ENCODE measurements at regions not wholly inside any gene's neighbourhood (a gene's known extent, or its start where the extent isn't known, plus 50 kb on each side); places are given as distances from the start of the nearest gene placed in this dataset.

DNA sequence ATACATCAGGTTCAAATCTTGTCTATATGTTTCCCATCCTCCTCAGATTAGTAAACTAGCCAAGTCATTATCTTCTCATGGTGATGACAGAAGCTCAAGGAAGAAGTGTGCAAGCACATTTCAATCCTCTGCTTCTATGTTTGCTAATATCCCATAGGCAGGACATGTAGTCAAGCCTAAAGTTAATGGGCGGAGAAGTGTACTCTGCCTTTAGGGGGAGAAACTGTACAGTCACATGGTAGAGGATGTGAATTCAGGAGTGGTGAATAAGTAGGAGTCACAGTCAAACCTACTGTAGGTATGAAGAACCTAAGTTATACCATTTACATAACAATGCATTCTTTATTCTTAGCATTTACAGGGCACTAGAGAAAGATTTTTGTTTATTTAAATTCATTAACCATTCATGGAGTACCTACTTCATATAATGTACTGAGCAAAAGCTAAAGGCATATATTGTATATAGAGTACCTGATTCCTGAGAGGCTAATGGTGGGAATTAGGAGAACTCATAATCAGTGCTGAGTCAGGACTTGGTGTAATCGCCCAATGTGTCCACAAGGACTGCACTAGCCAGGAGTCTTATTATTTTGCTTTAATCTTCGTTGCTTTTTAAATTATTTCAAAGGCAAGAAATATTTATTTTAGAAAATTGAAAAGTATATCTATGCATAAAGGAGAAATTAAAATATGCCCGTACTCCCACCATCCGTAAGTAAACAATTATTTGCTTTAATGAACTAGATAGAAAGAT, 394.3 kb upstream of the ETAA1 start:
- no peaks in the 10 kb centered on the region for H3K4me1 ChIP-seq
- no peaks in the 10 kb centered on the region for H3K36me3 ChIP-seq
- no peaks in the 10 kb centered on the region for H4K20me1 ChIP-seq
- no peak overlapping the region for H3K27ac ChIP-seq
- H3K27me3 ChIP-seq = no peaks in the 10 kb centered on the region
- no peak overlapping the region for H3K9ac ChIP-seq
- TF ChIP-seq Cebpa-rat (IDR thresholded peaks at IDR 0.05) = no peak
- H3K4me3 ChIP-seq = no peak overlapping the region
- no peaks in the 10 kb centered on the region for H3K9me3 ChIP-seq (replicated peaks in 1 of 11)
- no peak overlapping the region for H3K4me2 ChIP-seq

DNA sequence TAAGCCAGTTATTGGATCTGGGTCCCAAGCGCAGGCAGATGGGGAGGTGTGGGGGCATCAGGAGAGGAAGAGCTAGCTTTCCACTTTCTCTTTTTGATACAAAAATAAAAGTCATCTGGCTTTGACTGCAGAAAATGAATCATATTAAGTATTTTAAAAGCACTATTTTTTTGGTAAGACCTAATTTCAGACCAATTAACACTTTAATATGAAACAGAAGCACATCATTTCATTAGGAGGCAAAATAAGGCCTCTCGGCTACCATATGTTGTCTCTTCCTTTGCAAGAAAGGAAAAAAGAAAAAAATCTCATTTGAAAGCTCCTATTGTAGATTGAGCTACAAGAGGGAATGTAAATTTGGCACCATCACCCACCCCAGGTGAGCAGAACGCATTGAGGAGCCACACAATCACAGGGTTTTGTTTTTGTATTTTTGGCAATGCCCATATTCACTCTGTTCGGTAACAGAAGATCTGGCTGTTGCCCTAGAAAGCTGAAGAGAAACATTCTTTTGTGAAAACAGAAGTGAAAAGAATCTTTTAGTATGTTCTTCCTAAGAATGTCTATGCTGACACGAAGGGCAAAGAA, 390.7 kb upstream of the ETAA1 start:
- Histone ChIP-seq H3K4me3 (no peak overlapping the region), H3K4me2 (no peak overlapping the region), H3K27me3 (no peaks in the 10 kb centered on the region), H3K9ac (no peak overlapping the region), H4K20me1 (no peaks in the 10 kb centered on the region), H3K27ac (no peak overlapping the region), H3K4me1 (no peaks in the 10 kb centered on the region), H3K9me3 (replicated peaks in 1 of 11) (no peaks in the 10 kb centered on the region), H3K36me3 (no peaks in the 10 kb centered on the region)
- TF ChIP-seq Cebpa-rat (IDR thresholded peaks at IDR 0.05) = no peak

DNA sequence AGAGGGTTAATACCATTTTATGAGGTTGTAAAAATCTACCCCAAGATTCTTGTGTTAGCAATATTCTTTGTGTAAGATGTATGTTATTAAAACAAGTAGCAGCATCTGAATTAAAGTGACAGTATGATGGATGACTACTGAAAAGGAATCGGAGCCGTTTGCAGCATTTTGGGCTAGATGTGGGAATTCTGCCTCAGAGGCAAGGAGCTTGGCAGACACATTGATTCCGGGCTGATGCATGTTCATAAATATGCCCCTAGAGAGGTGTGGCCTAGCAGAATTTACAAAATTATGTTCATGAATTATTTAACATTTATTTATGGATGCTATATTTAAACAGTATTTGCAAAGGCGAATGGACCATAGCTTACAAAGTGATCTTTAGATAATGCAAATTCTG, 389.0 kb upstream of the ETAA1 start:
- H3K9ac ChIP-seq = no peak overlapping the region
- H3K36me3 ChIP-seq = no peaks in the 10 kb centered on the region
- no peak overlapping the region for H3K4me3 ChIP-seq
- no peaks in the 10 kb centered on the region for H3K9me3 ChIP-seq (replicated peaks in 1 of 11)
- H3K27ac ChIP-seq = no peak overlapping the region
- H3K4me2 ChIP-seq = no peak overlapping the region
- H3K4me1 ChIP-seq = no peaks in the 10 kb centered on the region
- H4K20me1 ChIP-seq = no peaks in the 10 kb centered on the region
- H3K27me3 ChIP-seq = no peaks in the 10 kb centered on the region
- TF ChIP-seq Cebpa-rat (IDR thresholded peaks at IDR 0.05) = no peak

DNA sequence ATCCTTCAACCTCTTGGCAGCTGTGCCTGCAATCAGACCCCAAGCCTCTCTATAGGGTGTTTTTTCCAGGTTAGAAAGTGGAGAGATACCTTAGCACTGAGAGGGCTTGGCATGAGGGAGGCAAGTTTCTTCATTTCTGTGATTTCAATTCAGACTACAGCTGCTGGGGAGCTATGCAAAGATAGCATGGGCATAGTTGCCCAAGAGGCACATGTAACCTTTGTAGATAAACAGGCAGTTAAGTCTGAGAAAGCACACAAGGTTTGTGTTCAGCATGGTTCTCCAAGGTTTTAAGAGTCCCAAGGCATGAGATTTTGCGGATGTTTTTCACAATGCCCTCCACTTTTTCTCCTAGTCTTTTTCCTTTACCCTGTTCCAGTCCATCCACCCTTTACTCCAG, 385.0 kb upstream of the ETAA1 start:
- Histone ChIP-seq H3K4me1 (no peaks in the 10 kb centered on the region), H4K20me1 (no peaks in the 10 kb centered on the region), H3K9me3 (replicated peaks in 1 of 11) (no peaks in the 10 kb centered on the region), H3K4me2 (no peak overlapping the region), H3K27ac (no peak overlapping the region), H3K36me3 (no peaks in the 10 kb centered on the region), H3K27me3 (no peaks in the 10 kb centered on the region), H3K4me3 (no peak overlapping the region), H3K9ac (no peak overlapping the region)
- no peak for TF ChIP-seq Cebpa-rat (IDR thresholded peaks at IDR 0.05)

DNA sequence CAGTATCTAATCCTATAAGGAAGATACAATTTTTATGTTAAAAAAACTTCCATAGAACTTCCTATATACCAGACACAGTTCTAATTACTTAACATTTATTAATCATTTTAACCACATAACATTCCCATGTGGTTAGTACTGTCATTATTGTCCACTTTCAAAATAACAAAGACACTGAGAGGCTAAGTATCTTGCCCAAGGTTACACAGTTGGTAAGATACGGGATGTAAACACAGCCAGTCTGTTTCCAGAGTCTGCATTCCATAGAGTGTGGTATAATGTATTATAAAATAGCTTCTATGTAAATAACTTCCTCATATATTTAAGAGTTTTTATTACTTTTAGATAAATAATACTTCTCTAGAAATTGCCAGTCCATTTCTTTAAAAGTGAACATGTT, 383.3 kb upstream of the ETAA1 start:
- no peaks in the 10 kb centered on the region for H4K20me1 ChIP-seq
- H3K27ac ChIP-seq = no peak overlapping the region
- no peak for TF ChIP-seq Cebpa-rat (IDR thresholded peaks at IDR 0.05)
- H3K9me3 ChIP-seq (replicated peaks in 1 of 11) = 0 out of 22 replicates have a peak, but pooled peaks cover 0 to 2% (median 0%) of the 10 kb centered on the region in 11 experiments
- no peaks in the 10 kb centered on the region for H3K27me3 ChIP-seq
- no peak overlapping the region for H3K4me2 ChIP-seq
- H3K4me1 ChIP-seq = no peaks in the 10 kb centered on the region
- H3K4me3 ChIP-seq = no peak overlapping the region
- no peak overlapping the region for H3K9ac ChIP-seq
- H3K36me3 ChIP-seq = no peaks in the 10 kb centered on the region

DNA sequence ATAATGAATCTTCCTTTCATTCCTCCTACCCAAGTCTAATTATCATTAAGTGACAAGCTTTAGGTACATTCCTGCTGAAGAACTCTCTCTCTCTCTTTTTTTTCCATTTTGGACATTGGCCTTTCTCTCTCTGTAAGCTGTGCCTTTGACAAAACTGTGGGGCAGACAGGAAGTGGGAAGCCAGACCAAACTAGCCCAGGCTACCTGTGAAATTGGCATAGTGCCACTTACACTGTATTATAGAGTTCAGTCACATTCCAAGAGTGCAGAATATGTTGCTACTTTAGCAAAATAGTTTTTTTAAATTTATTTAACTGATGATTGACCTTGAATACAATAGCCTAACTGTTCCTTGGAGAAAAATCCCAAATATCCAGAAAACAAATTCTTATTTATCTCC, 381.5 kb upstream of the ETAA1 start:
- Histone ChIP-seq H3K9me3 (replicated peaks in 1 of 11) (0 out of 22 replicates have a peak, but pooled peaks cover 0 to 2% (median 0%) of the 10 kb centered on the region in 11 experiments), H3K36me3 (no peaks in the 10 kb centered on the region), H3K27me3 (no peaks in the 10 kb centered on the region), H3K9ac (no peak overlapping the region), H3K4me1 (no peaks in the 10 kb centered on the region), H3K4me3 (no peak overlapping the region), H3K4me2 (no peak overlapping the region), H4K20me1 (no peaks in the 10 kb centered on the region), H3K27ac (no peak overlapping the region)
- no peak for TF ChIP-seq Cebpa-rat (IDR thresholded peaks at IDR 0.05)

DNA sequence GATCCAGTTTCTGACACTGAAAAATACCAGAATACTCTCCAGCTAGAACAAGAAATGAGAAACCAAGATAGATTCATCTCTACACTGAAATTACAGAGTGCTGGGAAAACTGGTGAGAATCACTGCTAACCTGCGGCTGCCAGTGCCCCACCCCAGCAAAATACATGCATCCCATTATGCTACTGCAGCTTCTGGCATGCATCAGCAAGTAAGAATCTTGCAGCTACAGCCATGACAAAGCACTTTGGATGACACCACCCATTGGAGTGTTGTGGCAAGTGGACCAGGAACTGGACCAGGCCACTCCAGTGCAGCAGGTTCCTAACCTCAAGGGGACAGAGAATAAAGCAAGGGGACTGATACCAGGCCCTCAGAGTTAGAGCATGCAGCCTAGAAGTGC, 378.8 kb upstream of the ETAA1 start:
- H3K9ac ChIP-seq = no peak overlapping the region
- no peaks in the 10 kb centered on the region for H3K36me3 ChIP-seq
- no peak overlapping the region for H3K27ac ChIP-seq
- H3K4me1 ChIP-seq = no peaks in the 10 kb centered on the region
- 0 out of 22 replicates have a peak, but pooled peaks cover 0 to 2% (median 0%) of the 10 kb centered on the region in 11 experiments for H3K9me3 ChIP-seq (replicated peaks in 1 of 11)
- no peak overlapping the region for H3K4me3 ChIP-seq
- no peak for TF ChIP-seq Cebpa-rat (IDR thresholded peaks at IDR 0.05)
- H3K27me3 ChIP-seq = no peaks in the 10 kb centered on the region
- no peaks in the 10 kb centered on the region for H4K20me1 ChIP-seq
- H3K4me2 ChIP-seq = no peak overlapping the region

DNA sequence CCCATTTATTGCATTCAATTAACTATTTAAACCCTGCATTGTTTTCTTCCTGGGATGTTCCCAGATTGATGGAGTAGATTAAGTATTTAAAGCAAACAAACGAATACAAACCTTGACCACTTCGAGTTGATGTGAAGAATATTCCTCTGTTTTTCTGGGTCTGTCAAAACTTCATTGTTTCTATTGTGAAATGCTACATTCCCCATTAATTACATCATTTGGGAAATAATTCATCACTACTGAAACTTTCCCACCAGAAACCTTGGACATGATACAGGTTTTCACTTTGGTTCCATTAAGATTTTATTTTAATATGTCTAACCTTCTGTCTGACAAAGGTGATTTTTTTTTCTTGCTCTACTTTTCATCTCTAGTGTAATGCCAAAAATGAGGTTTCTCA, 365.1 kb upstream of the ETAA1 start:
- no peak overlapping the region for H3K9ac ChIP-seq
- TF ChIP-seq Cebpa-rat (IDR thresholded peaks at IDR 0.05) = no peak
- H3K27me3 ChIP-seq = no peaks in the 10 kb centered on the region
- H3K4me2 ChIP-seq = no peak overlapping the region
- H3K4me3 ChIP-seq = no peak overlapping the region
- H3K4me1 ChIP-seq = no peaks in the 10 kb centered on the region
- H3K9me3 ChIP-seq (replicated peaks in 1 of 11) = no peaks in the 10 kb centered on the region
- no peak overlapping the region for H3K27ac ChIP-seq
- no peaks in the 10 kb centered on the region for H3K36me3 ChIP-seq
- no peaks in the 10 kb centered on the region for H4K20me1 ChIP-seq

DNA sequence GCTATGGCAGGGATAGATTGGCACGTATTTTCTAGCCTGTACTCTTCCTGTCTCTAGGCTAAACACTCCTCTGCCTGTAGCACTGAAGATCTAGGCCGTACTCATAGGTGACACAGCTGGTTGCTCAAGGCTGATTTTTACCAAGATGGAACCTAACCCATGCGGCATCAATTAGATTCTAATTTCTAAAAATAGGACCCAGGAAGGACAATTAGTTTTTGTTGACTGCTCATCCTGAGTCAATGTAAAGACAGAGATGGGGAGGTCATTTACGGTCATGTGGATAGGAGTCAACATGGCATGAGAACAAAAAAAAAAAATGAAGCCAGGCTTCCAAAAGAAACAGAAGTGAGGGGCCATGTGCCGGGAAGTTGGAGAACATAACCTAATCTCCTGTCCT, 360.7 kb upstream of the ETAA1 start:
- Histone ChIP-seq H3K4me3 (no peak overlapping the region), H4K20me1 (no peaks in the 10 kb centered on the region), H3K4me1 (no peaks in the 10 kb centered on the region), H3K27me3 (no peaks in the 10 kb centered on the region), H3K4me2 (no peak overlapping the region), H3K36me3 (no peaks in the 10 kb centered on the region), H3K9me3 (replicated peaks in 1 of 11) (no peaks in the 10 kb centered on the region), H3K27ac (no peak overlapping the region), H3K9ac (no peak overlapping the region)
- TF ChIP-seq Cebpa-rat (IDR thresholded peaks at IDR 0.05) = no peak

DNA sequence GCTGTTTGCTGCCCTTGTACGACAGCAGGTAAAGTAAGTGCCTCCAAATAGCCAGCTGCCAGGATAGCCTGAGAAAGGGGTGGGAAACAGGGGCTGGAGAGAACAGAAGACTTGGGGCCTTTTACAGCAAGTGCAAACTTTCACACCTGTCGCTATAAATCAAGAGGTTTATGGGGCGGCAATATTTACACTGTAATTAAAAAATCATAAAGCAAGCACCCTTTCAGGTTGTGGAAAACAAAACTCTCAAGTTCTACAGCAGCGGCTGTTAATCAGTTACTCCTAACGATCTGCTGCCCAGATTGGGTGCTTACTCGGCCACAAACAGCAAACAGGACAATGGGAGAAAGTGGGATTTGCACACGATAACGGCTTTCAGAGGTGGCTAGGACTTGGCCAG, 359.5 kb upstream of the ETAA1 start:
- Histone ChIP-seq H3K27me3 (no peaks in the 10 kb centered on the region), H3K9ac (no peak overlapping the region), H3K9me3 (replicated peaks in 1 of 11) (no peaks in the 10 kb centered on the region), H4K20me1 (no peaks in the 10 kb centered on the region), H3K4me1 (no peaks in the 10 kb centered on the region), H3K27ac (no peak overlapping the region), H3K4me2 (no peak overlapping the region), H3K4me3 (no peak overlapping the region), H3K36me3 (no peaks in the 10 kb centered on the region)
- TF ChIP-seq Cebpa-rat (IDR thresholded peaks at IDR 0.05) = no peak

Data from BLaER1 treated with 17β-estradiol and CSF1 and Interleukin-3, amounts not matched to agents 10 nM and 100 nM (cell line).